ENCODE measurements at regions not wholly inside any gene's neighbourhood (a gene's known extent, or its start where the extent isn't known, plus 50 kb on each side); places are given as distances from the start of the nearest gene placed in this dataset.

- DNase-seq (ENCODE audit: low read depth) = no peak
- TF ChIP-seq CTCF (IDR thresholded peaks at IDR 0.05; ENCODE audit: insufficient read depth, low read depth, low read length, missing control alignments) = no peak
- H3K4me3 ChIP-seq (ENCODE audit: low read length) = no peak overlapping the region
Measured at GRCh38 chr2:67663776-67664175, 266.6 kb downstream of the ETAA1 start.

GRCh38 chr2:67666386-67667053 is 269.4 kb downstream of the ETAA1 start:
- no peak overlapping the region for H3K4me3 ChIP-seq (ENCODE audit: low read length)
- no peak for TF ChIP-seq CTCF (IDR thresholded peaks at IDR 0.05; ENCODE audit: insufficient read depth, low read depth, low read length, missing control alignments)
- no peak for DNase-seq (ENCODE audit: low read depth)

- DNase-seq (ENCODE audit: low read depth) = no peak
- H3K4me3 ChIP-seq (ENCODE audit: low read length) = no peak overlapping the region
Measured at GRCh38 chr2:67667054-67667908, 270.1 kb downstream of the ETAA1 start.

GRCh38 chr2:67668538-67668937 is 271.4 kb downstream of the ETAA1 start:
- no peak for DNase-seq (ENCODE audit: low read depth)
- no peak overlapping the region for H3K4me3 ChIP-seq (ENCODE audit: low read length)
- no peak for TF ChIP-seq CTCF (IDR thresholded peaks at IDR 0.05; ENCODE audit: insufficient read depth, low read depth, low read length, missing control alignments)

More at GRCh38 chr2:67667054-67667908, 270.1 kb downstream of the ETAA1 start:
- no peak for TF ChIP-seq CTCF (IDR thresholded peaks at IDR 0.05; ENCODE audit: insufficient read depth, low read depth, low read length, missing control alignments)

GRCh38 chr2:67669168-67669567 is 272.0 kb downstream of the ETAA1 start:
- no peak overlapping the region for H3K4me3 ChIP-seq (ENCODE audit: low read length)
- DNase-seq (ENCODE audit: low read depth) = peak; percentile 40
- no peak for TF ChIP-seq CTCF (IDR thresholded peaks at IDR 0.05; ENCODE audit: insufficient read depth, low read depth, low read length, missing control alignments)

- no peak for TF ChIP-seq CTCF (IDR thresholded peaks at IDR 0.05; ENCODE audit: insufficient read depth, low read depth, low read length, missing control alignments)
- H3K4me3 ChIP-seq (ENCODE audit: low read length) = no peak overlapping the region
- DNase-seq (ENCODE audit: low read depth) = no peak
Measured at GRCh38 chr2:67669766-67670165, 272.6 kb downstream of the ETAA1 start.
